ENCODE measurements at regions not wholly inside any gene's neighbourhood (a gene's known extent, or its start where the extent isn't known, plus 50 kb on each side); places are given as distances from the start of the nearest gene placed in this dataset.

- Histone ChIP-seq H3K4me1 (ENCODE audit: control insufficient read depth in 1 of 2, insufficient read depth in 2 of 2, low read depth in 1 of 2, low read length in 1 of 2) (no peaks in the 10 kb centered on the region; a peak in 2 of 4 replicates), H2AFZ (ENCODE audit: low read depth) (no peak overlapping the region)
- WGBS (ENCODE audit: low lambda C conversion rate) = 69% methylated on average over 5 of the region's 5 CpGs
Observed at GRCh38 chr2:185393091-185393490, 345.5 kb upstream of the FSIP2 start.

More at GRCh38 chr2:185393091-185393490, 345.5 kb upstream of the FSIP2 start:
- Histone ChIP-seq H3F3A (replicated peaks; ENCODE audit: insufficient read depth) (no peaks in the 10 kb centered on the region), H3K9me3 (no peaks in the 10 kb centered on the region), H3K9ac (no peak overlapping the region), H3K79me2 (ENCODE audit: insufficient read depth) (no peaks in the 10 kb centered on the region), H4K20me1 (ENCODE audit: insufficient read depth) (no peaks in the 10 kb centered on the region), H3K27me3 (ENCODE audit: insufficient read depth) (no peaks in the 10 kb centered on the region), H3K4me3 (ENCODE audit: low read depth in 2 of 2, low read length in 1 of 2) (no peak overlapping the region), H3K27ac (ENCODE audit: low read depth in 2 of 2, low read length in 1 of 2) (no peak overlapping the region), H3K4me2 (no peak overlapping the region), H3K9me2 (no peaks in the 10 kb centered on the region), H3K36me3 (replicated peaks in 1 of 2; ENCODE audit: control insufficient read depth in 1 of 2, insufficient read depth in 2 of 2, low read length in 1 of 2) (no peaks in the 10 kb centered on the region)
- POLR2A ChIA-PET = no interaction called here
- DNase-seq = no peak
- CTCF ChIA-PET = interaction anchor here (0.7 to 0.8 kb wide), 2 partner anchors 125 to 1856 kb away, joined by 4 read pairs; no protein-coding TSS in a partner anchor
- no peak for TF ChIP-seq IRF3 (IDR thresholded peaks at IDR 0.05; ENCODE audit: low read depth, low read length)
- TF ChIP-seq TEAD4 (IDR thresholded peaks at IDR 0.05; ENCODE audit: borderline replicate concordance, insufficient read depth) = no peak
- no peak for TF ChIP-seq MAX (IDR thresholded peaks at IDR 0.05; ENCODE audit: low read depth)
- TF ChIP-seq NRF1 (IDR thresholded peaks at IDR 0.05; ENCODE audit: low read depth, low read length) = no peak
- TF ChIP-seq FOSL2 (IDR thresholded peaks at IDR 0.05; ENCODE audit: borderline replicate concordance, low read depth) = no peak
- TF ChIP-seq SMC3 (IDR thresholded peaks at IDR 0.05; ENCODE audit: low read depth, low read length) = no peak
- TF ChIP-seq, protein P1, sequence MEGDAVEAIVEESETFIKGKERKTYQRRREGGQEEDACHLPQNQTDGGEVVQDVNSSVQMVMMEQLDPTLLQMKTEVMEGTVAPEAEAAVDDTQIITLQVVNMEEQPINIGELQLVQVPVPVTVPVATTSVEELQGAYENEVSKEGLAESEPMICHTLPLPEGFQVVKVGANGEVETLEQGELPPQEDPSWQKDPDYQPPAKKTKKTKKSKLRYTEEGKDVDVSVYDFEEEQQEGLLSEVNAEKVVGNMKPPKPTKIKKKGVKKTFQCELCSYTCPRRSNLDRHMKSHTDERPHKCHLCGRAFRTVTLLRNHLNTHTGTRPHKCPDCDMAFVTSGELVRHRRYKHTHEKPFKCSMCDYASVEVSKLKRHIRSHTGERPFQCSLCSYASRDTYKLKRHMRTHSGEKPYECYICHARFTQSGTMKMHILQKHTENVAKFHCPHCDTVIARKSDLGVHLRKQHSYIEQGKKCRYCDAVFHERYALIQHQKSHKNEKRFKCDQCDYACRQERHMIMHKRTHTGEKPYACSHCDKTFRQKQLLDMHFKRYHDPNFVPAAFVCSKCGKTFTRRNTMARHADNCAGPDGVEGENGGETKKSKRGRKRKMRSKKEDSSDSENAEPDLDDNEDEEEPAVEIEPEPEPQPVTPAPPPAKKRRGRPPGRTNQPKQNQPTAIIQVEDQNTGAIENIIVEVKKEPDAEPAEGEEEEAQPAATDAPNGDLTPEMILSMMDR (IDR thresholded peaks at IDR 0.05) = no peak
- TF ChIP-seq FOXM1 (IDR thresholded peaks at IDR 0.05; ENCODE audit: low read depth) = no peak
- TF ChIP-seq SIN3A (IDR thresholded peaks at IDR 0.05; ENCODE audit: borderline replicate concordance, low read depth, low read length) = no peak
- TF ChIP-seq ZBTB33 (IDR thresholded peaks at IDR 0.05; ENCODE audit: borderline replicate concordance, low read depth) = no peak
- no peak for TF ChIP-seq FOXJ3 (CRISPR knock-in tag; IDR thresholded peaks at IDR 0.05)
- TF ChIP-seq NFIC (IDR thresholded peaks at IDR 0.05; ENCODE audit: borderline replicate concordance) = no peak
- no peak for TF ChIP-seq RXRA (IDR thresholded peaks at IDR 0.05; ENCODE audit: borderline replicate concordance, low read depth)
- no peak for TF ChIP-seq GABPA (IDR thresholded peaks at IDR 0.05; ENCODE audit: low read depth)
- TF ChIP-seq MEF2A (IDR thresholded peaks at IDR 0.05; ENCODE audit: borderline replicate concordance, low read depth) = no peak
- TF ChIP-seq CHD2 (IDR thresholded peaks at IDR 0.05; ENCODE audit: low read length, partially characterized antibody) = no peak
